Esophagus squamous epithelium (tissue), 4 donors: ENCODE measurements at regions not wholly inside any gene's neighbourhood (a gene's known extent, or its start where the extent isn't known, plus 50 kb on each side); places are given as distances from the start of the nearest gene placed in this dataset.

Experiments
- POLR2A ChIP-seq, 4 donors: fragments of 450-650 bp; IDR thresholded peaks; one replicate each; pipeline ENCODE4 v1.6.1; 2017; ENCODE audit warnings: antibody characterized with exemption in 4 of 4, mild to moderate bottlenecking in 4 of 4, moderate library complexity in 3 of 4
- TF ChIP-seq, protein P1 (sequence below), 6 experiments: fragments of 450-650 bp in 4 of 6; fragments of 200-600 bp in 2 of 6; sonication (generic) in 2 of 6; IDR thresholded peaks; one replicate each; pipeline ENCODE4 v1.5.1; 2016 to 2019; ENCODE audit warnings: antibody characterized with exemption in 6 of 6, mild to moderate bottlenecking in 4 of 6, moderate library complexity in 4 of 6

DNA sequence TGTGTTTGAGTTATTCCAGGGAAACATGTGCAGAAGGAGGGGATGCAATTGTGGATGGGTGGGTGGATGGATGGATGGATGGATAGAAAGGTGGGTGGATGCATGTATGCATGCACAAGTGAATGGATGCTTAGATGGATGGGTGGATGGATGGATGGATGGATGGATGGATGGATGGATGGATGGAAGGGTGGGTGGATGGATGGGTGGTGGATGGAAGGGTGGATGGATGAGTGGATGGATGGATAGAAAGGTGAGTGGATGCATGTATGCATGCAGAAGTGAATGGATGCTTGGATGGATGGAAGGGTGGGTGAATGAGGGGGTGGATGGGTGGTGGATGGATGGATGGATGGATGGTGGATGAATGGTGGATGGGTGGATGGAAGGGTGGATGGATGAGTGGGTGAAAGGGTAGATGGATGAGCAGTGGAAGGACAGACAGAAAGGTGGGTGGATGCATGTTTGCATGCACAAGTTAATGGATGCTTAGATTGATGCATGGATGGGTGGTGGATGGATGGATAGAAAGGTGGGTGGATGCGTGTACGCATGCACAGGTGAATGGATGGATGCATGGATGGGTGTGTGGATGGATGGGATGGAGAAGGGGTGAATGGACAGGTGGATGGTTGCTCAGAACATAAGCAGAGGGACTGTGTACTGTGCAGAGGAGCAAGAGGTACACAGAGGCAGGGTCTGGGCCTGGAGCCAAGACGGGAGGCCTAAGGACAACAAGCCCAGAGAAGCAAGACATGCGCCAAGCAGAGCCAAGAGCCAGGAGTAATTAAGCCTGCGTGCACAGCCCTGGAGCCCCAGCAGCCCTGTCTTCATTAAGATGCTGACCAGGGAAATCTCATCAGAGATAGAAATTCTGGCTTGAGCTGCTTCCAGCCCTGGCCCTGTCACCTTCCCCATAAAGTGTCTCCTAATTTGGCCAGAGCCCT lies 84.6 kb upstream of the PPP1R26 start:
- TF ChIP-seq, protein P1, sequence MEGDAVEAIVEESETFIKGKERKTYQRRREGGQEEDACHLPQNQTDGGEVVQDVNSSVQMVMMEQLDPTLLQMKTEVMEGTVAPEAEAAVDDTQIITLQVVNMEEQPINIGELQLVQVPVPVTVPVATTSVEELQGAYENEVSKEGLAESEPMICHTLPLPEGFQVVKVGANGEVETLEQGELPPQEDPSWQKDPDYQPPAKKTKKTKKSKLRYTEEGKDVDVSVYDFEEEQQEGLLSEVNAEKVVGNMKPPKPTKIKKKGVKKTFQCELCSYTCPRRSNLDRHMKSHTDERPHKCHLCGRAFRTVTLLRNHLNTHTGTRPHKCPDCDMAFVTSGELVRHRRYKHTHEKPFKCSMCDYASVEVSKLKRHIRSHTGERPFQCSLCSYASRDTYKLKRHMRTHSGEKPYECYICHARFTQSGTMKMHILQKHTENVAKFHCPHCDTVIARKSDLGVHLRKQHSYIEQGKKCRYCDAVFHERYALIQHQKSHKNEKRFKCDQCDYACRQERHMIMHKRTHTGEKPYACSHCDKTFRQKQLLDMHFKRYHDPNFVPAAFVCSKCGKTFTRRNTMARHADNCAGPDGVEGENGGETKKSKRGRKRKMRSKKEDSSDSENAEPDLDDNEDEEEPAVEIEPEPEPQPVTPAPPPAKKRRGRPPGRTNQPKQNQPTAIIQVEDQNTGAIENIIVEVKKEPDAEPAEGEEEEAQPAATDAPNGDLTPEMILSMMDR (IDR thresholded peaks at IDR 0.05): no peak
- TF ChIP-seq POLR2A (IDR thresholded peaks at IDR 0.05): no peak
